SK-N-MC (cell line): ENCODE measurements at regions not wholly inside any gene's neighbourhood (a gene's known extent, or its start where the extent isn't known, plus 50 kb on each side); places are given as distances from the start of the nearest gene placed in this dataset.
"Not testable (repeated sequence)": the region's sequence is repeated elsewhere in the genome, so short reads cannot be mapped to it uniquely, and the experiment has no call there.

ENCODE experiments used
- EZH2 ChIP-seq: fragments of 200-600 bp; sonication (generic); IDR thresholded peaks from one replicate; pipeline ENCODE4 v1.6.1; 2017; ENCODE audit warnings: antibody characterized with exemption
- FOXP2 ChIP-seq: optimal IDR thresholded peaks from 2 replicates; pipeline ENCODE3; 2011; ENCODE audit warnings: mild to moderate bottlenecking, moderate library complexity; ENCODE audit not compliant: insufficient read depth; ENCODE audit errors: extremely low read length, control extremely low read depth
- POLR2AphosphoS5 ChIP-seq: IDR thresholded peaks from 2 replicates; pipeline ENCODE4 v1.6.1; 2012; ENCODE audit warnings: mild to moderate bottlenecking, low read depth, low read length, borderline replicate concordance

DNA sequence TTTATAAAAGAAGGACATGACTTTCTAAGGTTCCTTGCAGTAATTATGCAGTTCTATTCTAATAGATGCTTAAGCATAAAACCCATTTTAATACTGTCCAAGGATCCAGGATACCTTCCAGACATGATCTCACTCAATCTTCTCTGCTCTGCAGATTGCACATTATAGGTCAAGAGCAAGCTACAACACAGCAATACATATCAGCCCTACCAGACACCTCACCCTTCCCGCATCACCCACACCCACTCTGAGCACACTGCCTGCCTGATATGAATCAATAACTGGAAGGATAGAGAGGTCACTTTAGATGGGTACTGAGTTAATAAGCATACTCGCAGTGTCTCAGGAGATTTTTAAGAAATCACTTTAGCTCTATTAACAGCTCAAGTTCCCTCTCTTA is 166.5 kb upstream of the NBPF9 start:
- not testable (repeated sequence) for TF ChIP-seq POLR2AphosphoS5, EZH2, FOXP2
